ENCODE measurements at regions not wholly inside any gene's neighbourhood (a gene's known extent, or its start where the extent isn't known, plus 50 kb on each side); places are given as distances from the start of the nearest gene placed in this dataset.

- Mint-ChIP-seq H3K27ac (ENCODE audit: unreplicated experiment) (no peak overlapping the region), H3K27me3 (ENCODE audit: unreplicated experiment) (no peaks in the 10 kb centered on the region), H3K9me3 (ENCODE audit: unreplicated experiment) (no peaks in the 10 kb centered on the region), H3K36me3 (ENCODE audit: low read depth, unreplicated experiment) (no peaks in the 10 kb centered on the region), H3K4me3 (ENCODE audit: unreplicated experiment) (no peak overlapping the region), H3K4me1 (ENCODE audit: unreplicated experiment) (no peaks in the 10 kb centered on the region)
- TF ChIP-seq, protein P1, sequence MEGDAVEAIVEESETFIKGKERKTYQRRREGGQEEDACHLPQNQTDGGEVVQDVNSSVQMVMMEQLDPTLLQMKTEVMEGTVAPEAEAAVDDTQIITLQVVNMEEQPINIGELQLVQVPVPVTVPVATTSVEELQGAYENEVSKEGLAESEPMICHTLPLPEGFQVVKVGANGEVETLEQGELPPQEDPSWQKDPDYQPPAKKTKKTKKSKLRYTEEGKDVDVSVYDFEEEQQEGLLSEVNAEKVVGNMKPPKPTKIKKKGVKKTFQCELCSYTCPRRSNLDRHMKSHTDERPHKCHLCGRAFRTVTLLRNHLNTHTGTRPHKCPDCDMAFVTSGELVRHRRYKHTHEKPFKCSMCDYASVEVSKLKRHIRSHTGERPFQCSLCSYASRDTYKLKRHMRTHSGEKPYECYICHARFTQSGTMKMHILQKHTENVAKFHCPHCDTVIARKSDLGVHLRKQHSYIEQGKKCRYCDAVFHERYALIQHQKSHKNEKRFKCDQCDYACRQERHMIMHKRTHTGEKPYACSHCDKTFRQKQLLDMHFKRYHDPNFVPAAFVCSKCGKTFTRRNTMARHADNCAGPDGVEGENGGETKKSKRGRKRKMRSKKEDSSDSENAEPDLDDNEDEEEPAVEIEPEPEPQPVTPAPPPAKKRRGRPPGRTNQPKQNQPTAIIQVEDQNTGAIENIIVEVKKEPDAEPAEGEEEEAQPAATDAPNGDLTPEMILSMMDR (IDR thresholded peaks at IDR 0.05; ENCODE audit: unreplicated experiment), result no peak
- DNase-seq (ENCODE audit: low spot score), result no peak
These were observed 123.2 kb upstream of the FGF3 start for GRCh38 chr11:69942333-69942820.

DNA sequence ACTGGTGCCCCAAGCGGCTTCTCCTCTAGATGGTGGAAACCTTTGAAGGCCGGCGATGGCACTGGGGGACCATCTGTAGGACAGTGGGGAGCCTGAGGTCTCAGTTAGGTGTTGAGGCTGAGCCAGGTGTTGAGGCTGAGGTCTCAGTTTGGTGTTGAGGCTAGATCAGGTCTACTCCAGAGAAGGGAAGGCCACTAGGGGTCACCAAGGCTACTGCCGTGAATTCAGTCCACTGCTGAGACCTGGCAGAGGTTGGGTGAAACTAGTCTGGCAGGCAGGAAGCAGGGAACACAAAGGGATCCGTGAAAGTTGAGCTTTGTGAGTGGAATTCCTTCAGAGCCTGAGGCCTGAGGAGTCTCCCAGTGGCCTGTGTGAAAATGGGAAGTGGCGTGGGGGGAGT, 123.8 kb upstream of the FGF3 start:
- DNase-seq (ENCODE audit: low spot score), result no peak
- H3K36me3 Mint-ChIP-seq (ENCODE audit: low read depth, unreplicated experiment), result no peaks in the 10 kb centered on the region
- H3K4me1 Mint-ChIP-seq (ENCODE audit: unreplicated experiment), result no peaks in the 10 kb centered on the region
- H3K4me3 Mint-ChIP-seq (ENCODE audit: unreplicated experiment), result no peak overlapping the region
- TF ChIP-seq, protein P1 (IDR thresholded peaks at IDR 0.05; ENCODE audit: unreplicated experiment), result peak; percentile 5
- H3K9me3 Mint-ChIP-seq (ENCODE audit: unreplicated experiment), result no peaks in the 10 kb centered on the region
- H3K27me3 Mint-ChIP-seq (ENCODE audit: unreplicated experiment), result no peaks in the 10 kb centered on the region
- H3K27ac Mint-ChIP-seq (ENCODE audit: unreplicated experiment), result no peak overlapping the region

GRCh38 chr11:69943506-69943905, 124.3 kb upstream of the FGF3 start:
- no peaks in the 10 kb centered on the region for H3K9me3 Mint-ChIP-seq (ENCODE audit: unreplicated experiment)
- no peak overlapping the region for H3K4me3 Mint-ChIP-seq (ENCODE audit: unreplicated experiment)
- no peaks in the 10 kb centered on the region for H3K36me3 Mint-ChIP-seq (ENCODE audit: low read depth, unreplicated experiment)

GRCh38 chr11:69944146-69944795, 125.1 kb upstream of the FGF3 start:
- Mint-ChIP-seq H3K9me3 (ENCODE audit: unreplicated experiment) (no peaks in the 10 kb centered on the region), H3K36me3 (ENCODE audit: low read depth, unreplicated experiment) (no peaks in the 10 kb centered on the region), H3K4me1 (ENCODE audit: unreplicated experiment) (no peaks in the 10 kb centered on the region), H3K27ac (ENCODE audit: unreplicated experiment) (no peak overlapping the region), H3K27me3 (ENCODE audit: unreplicated experiment) (peaks cover 3% of the 10 kb centered on the region), H3K4me3 (ENCODE audit: unreplicated experiment) (no peak overlapping the region)
- no peak for DNase-seq (ENCODE audit: low spot score)
- TF ChIP-seq, protein P1 (IDR thresholded peaks at IDR 0.05; ENCODE audit: unreplicated experiment), result no peak

More at GRCh38 chr11:69943506-69943905, 124.3 kb upstream of the FGF3 start:
- no peak for DNase-seq (ENCODE audit: low spot score)
- Mint-ChIP-seq H3K4me1 (ENCODE audit: unreplicated experiment) (no peaks in the 10 kb centered on the region), H3K27me3 (ENCODE audit: unreplicated experiment) (peaks cover under 1% of the 10 kb centered on the region), H3K27ac (ENCODE audit: unreplicated experiment) (no peak overlapping the region)
- TF ChIP-seq, protein P1 (IDR thresholded peaks at IDR 0.05; ENCODE audit: unreplicated experiment), result no peak

GRCh38 chr11:69945157-69945556, 125.9 kb upstream of the FGF3 start:
- H3K27ac Mint-ChIP-seq (ENCODE audit: unreplicated experiment), result no peak overlapping the region
- no peak for DNase-seq (ENCODE audit: low spot score)

More at GRCh38 chr11:69945157-69945556, 125.9 kb upstream of the FGF3 start:
- H3K9me3 Mint-ChIP-seq (ENCODE audit: unreplicated experiment), result no peaks in the 10 kb centered on the region
- H3K36me3 Mint-ChIP-seq (ENCODE audit: low read depth, unreplicated experiment), result no peaks in the 10 kb centered on the region
- H3K4me3 Mint-ChIP-seq (ENCODE audit: unreplicated experiment), result no peak overlapping the region
- TF ChIP-seq, protein P1 (IDR thresholded peaks at IDR 0.05; ENCODE audit: unreplicated experiment), result no peak
- H3K4me1 Mint-ChIP-seq (ENCODE audit: unreplicated experiment), result no peaks in the 10 kb centered on the region
- H3K27me3 Mint-ChIP-seq (ENCODE audit: unreplicated experiment), result peaks cover 3% of the 10 kb centered on the region
